ENCODE measurements at regions not wholly inside any gene's neighbourhood (a gene's known extent, or its start where the extent isn't known, plus 50 kb on each side); places are given as distances from the start of the nearest gene placed in this dataset.
"Not testable (repeated sequence)": the region's sequence is repeated elsewhere in the genome, so short reads cannot be mapped to it uniquely, and the experiment has no call there.

DNA sequence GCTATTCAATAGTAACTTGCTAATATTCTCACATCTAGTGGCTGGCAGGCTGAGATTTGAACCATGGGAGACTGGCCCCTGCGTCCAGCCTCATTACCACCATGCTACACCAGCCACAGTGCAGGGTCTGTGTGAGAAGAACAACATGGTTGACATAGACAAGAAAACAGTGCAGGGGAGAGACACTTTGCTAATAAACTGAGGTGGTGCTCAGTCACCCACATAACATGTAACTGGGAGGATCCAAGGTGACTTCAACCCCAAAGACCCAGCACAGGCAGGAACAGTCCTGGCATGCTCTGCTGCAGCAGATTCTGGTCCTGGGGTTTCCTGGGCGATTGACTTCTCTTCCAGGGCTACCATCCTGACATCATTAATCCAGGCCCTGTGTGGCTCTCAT lies 143.1 kb downstream of the CSNK2A3 start:
- no peak for TF ChIP-seq CTCF (IDR thresholded peaks at IDR 0.05)
- Mint-ChIP-seq H3K27ac (ENCODE audit: unreplicated experiment) (no peak overlapping the region), H3K4me3 (ENCODE audit: unreplicated experiment) (no peak overlapping the region), H3K9me3 (ENCODE audit: unreplicated experiment) (no peaks in the 10 kb centered on the region), H3K27me3 (ENCODE audit: unreplicated experiment) (peaks cover 48% of the 10 kb centered on the region), H3K36me3 (ENCODE audit: unreplicated experiment) (no peaks in the 10 kb centered on the region), H3K4me1 (ENCODE audit: unreplicated experiment) (peaks cover 3% of the 10 kb centered on the region)
- no peak for DNase-seq (ENCODE audit: extremely low spot score, unreplicated experiment)

GRCh38 chr11:11208994-11209393 lies 144.1 kb downstream of the CSNK2A3 start:
- no peak for DNase-seq (ENCODE audit: extremely low spot score, unreplicated experiment)
- H3K4me3 Mint-ChIP-seq (ENCODE audit: unreplicated experiment) = no peak overlapping the region
- TF ChIP-seq CTCF (IDR thresholded peaks at IDR 0.05) = no peak
- peaks cover 1% of the 10 kb centered on the region for H3K36me3 Mint-ChIP-seq (ENCODE audit: unreplicated experiment)
- H3K27me3 Mint-ChIP-seq (ENCODE audit: unreplicated experiment) = peaks cover 49% of the 10 kb centered on the region
- no peak overlapping the region for H3K27ac Mint-ChIP-seq (ENCODE audit: unreplicated experiment)
- peaks cover 3% of the 10 kb centered on the region for H3K4me1 Mint-ChIP-seq (ENCODE audit: unreplicated experiment)
- peaks cover 3% of the 10 kb centered on the region for H3K9me3 Mint-ChIP-seq (ENCODE audit: unreplicated experiment)

DNA sequence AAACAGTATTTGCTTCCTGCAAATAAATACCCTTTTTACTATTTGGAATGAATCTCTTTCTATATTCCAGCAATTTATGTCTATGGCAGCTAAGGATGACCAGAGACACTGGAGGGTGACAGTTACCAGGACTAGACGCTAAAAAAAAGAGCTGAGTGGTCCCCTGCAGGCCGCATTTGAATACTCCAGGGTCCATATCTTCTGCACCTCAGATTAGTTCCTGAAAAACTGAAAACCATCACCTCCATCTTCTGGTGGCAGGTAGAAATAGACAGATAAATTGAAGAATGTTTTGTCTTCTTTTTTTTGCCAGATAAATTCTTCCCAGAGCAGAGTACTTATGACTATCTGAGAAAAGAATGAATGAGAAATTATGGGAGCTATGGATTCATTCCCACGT lies 145.6 kb downstream of the CSNK2A3 start:
- no peak for DNase-seq (ENCODE audit: extremely low spot score, unreplicated experiment)
- no peak for TF ChIP-seq CTCF (IDR thresholded peaks at IDR 0.05)
- Mint-ChIP-seq H3K4me3 (ENCODE audit: unreplicated experiment) (no peak overlapping the region), H3K27me3 (ENCODE audit: unreplicated experiment) (peaks cover 49% of the 10 kb centered on the region), H3K27ac (ENCODE audit: unreplicated experiment) (no peak overlapping the region), H3K4me1 (ENCODE audit: unreplicated experiment) (peaks cover 3% of the 10 kb centered on the region), H3K36me3 (ENCODE audit: unreplicated experiment) (peaks cover 5% of the 10 kb centered on the region), H3K9me3 (ENCODE audit: unreplicated experiment) (peaks cover 14% of the 10 kb centered on the region)

DNA sequence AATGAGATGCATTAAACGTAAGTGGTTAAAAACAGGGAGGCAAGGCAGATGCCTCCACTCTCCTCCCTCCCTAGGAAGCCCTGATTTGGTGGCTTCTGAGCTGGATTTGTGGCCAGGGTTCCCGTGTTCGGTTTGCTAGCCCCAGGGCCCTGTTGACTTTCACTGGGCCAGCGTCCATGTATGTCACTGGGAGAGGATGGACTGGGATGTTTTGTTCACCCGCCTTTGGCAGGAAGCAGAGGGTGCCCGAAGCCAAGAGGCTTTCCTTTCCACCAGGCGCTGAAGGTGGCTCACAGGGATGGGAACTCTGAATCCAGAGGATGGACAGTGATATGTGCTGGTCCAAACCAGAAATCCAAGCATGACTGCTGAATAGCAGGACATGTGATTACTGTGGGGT lies 146.6 kb downstream of the CSNK2A3 start:
- no peak overlapping the region for H3K4me3 Mint-ChIP-seq (ENCODE audit: unreplicated experiment)
- no peak for DNase-seq (ENCODE audit: extremely low spot score, unreplicated experiment)
- TF ChIP-seq CTCF (IDR thresholded peaks at IDR 0.05) = no peak
- H3K27ac Mint-ChIP-seq (ENCODE audit: unreplicated experiment) = no peak overlapping the region
- H3K9me3 Mint-ChIP-seq (ENCODE audit: unreplicated experiment) = peaks cover 22% of the 10 kb centered on the region
- H3K36me3 Mint-ChIP-seq (ENCODE audit: unreplicated experiment) = peaks cover 8% of the 10 kb centered on the region
- H3K27me3 Mint-ChIP-seq (ENCODE audit: unreplicated experiment) = peaks cover 53% of the 10 kb centered on the region
- H3K4me1 Mint-ChIP-seq (ENCODE audit: unreplicated experiment) = no peaks in the 10 kb centered on the region

- H3K27me3 Mint-ChIP-seq (ENCODE audit: unreplicated experiment) = peaks cover 65% of the 10 kb centered on the region
- TF ChIP-seq CTCF (IDR thresholded peaks at IDR 0.05) = no peak
- H3K36me3 Mint-ChIP-seq (ENCODE audit: unreplicated experiment) = peaks cover 8% of the 10 kb centered on the region
- no peaks in the 10 kb centered on the region for H3K4me1 Mint-ChIP-seq (ENCODE audit: unreplicated experiment)
- DNase-seq (ENCODE audit: extremely low spot score, unreplicated experiment) = no peak
- peaks cover 27% of the 10 kb centered on the region for H3K9me3 Mint-ChIP-seq (ENCODE audit: unreplicated experiment)
- no peak overlapping the region for H3K27ac Mint-ChIP-seq (ENCODE audit: unreplicated experiment)
- H3K4me3 Mint-ChIP-seq (ENCODE audit: unreplicated experiment) = no peak overlapping the region
Measured at GRCh38 chr11:11202885-11203284, 150.2 kb downstream of the CSNK2A3 start.

- not testable (repeated sequence) for DNase-seq (ENCODE audit: extremely low spot score, unreplicated experiment); H3K4me3 Mint-ChIP-seq (ENCODE audit: unreplicated experiment); H3K27ac Mint-ChIP-seq (ENCODE audit: unreplicated experiment); H3K36me3 Mint-ChIP-seq (ENCODE audit: unreplicated experiment); H3K4me1 Mint-ChIP-seq (ENCODE audit: unreplicated experiment)
- peaks cover 28% of the 10 kb centered on the region for H3K9me3 Mint-ChIP-seq (ENCODE audit: unreplicated experiment)
- peaks cover 60% of the 10 kb centered on the region for H3K27me3 Mint-ChIP-seq (ENCODE audit: unreplicated experiment)
Measured at GRCh38 chr11:11201302-11201701, 151.7 kb downstream of the CSNK2A3 start.

Measured in osteocyte (in vitro differentiated cells).